ENCODE measurements at regions not wholly inside any gene's neighbourhood (a gene's known extent, or its start where the extent isn't known, plus 50 kb on each side); places are given as distances from the start of the nearest gene placed in this dataset.

- no peak for ATAC-seq
- H3K4me1 ChIP-seq (ENCODE audit: insufficient read depth, low read length), result no peaks in the 10 kb centered on the region
- no peaks in the 10 kb centered on the region for H3K27me3 ChIP-seq (ENCODE audit: control insufficient read depth in 1 of 2, insufficient read depth in 2 of 2, low read length in 2 of 2)
- no peak overlapping the region for H3K9ac ChIP-seq (ENCODE audit: insufficient read depth, low read depth, low read length)
- no peak for FAIRE-seq
- POLR2A ChIA-PET, result no interaction called here
- no peak overlapping the region for H3K4me3 ChIP-seq (replicated peaks in 1 of 3; ENCODE audit: insufficient read depth in 1 of 3, low read depth in 2 of 3, low read length in 3 of 3)
- H3K9me3 ChIP-seq (ENCODE audit: low read length), result no peaks in the 10 kb centered on the region
- H4K20me1 ChIP-seq (ENCODE audit: insufficient read depth, low read length), result no peaks in the 10 kb centered on the region
- H2AFZ ChIP-seq (ENCODE audit: low read length), result no peak overlapping the region
- no peaks in the 10 kb centered on the region for H3K79me2 ChIP-seq (ENCODE audit: insufficient read depth, low read length)
- in situ Hi-C loops (cut with HindIII; ENCODE audit: extremely low pct_ligation_motif_present, low pct_unique_long_range_greater_than_20kb), result no loop called here
- no peaks in the 10 kb centered on the region for H3K36me3 ChIP-seq (replicated peaks in 1 of 2; ENCODE audit: control insufficient read depth in 1 of 2, insufficient read depth in 2 of 2, low read length in 2 of 2)
- no peak overlapping the region for H3K4me2 ChIP-seq (ENCODE audit: low read depth, low read length)
- intact Hi-C loops (cut with micrococcal nuclease; ENCODE audit: unreplicated experiment), result no loop called here
- no peak overlapping the region for H3K27ac ChIP-seq (ENCODE audit: extremely low read length, insufficient read depth, low read length)
- CTCF ChIA-PET (ENCODE audit: low intra/inter-chr PET ratio, low total read pairs), result no interaction called here
- 0% methylated on average over 2 of the region's 2 CpGs for WGBS (ENCODE audit: low lambda C conversion rate)
- TF ChIP-seq HOMEZ (CRISPR knock-in tag; IDR thresholded peaks at IDR 0.05; ENCODE audit: low read depth) (no peak), KDM1A (CRISPR knock-in tag; IDR thresholded peaks at IDR 0.05) (no peak), ZFAT (CRISPR knock-in tag; conservative IDR thresholded peaks at IDR 0.05) (no peak), NFKB2 (CRISPR knock-in tag; IDR thresholded peaks at IDR 0.05; ENCODE audit: borderline replicate concordance) (no peak), ATRX (CRISPR knock-in tag; IDR thresholded peaks at IDR 0.05; ENCODE audit: borderline replicate concordance) (no peak), ZNF33A (CRISPR knock-in tag; IDR thresholded peaks at IDR 0.05; ENCODE audit: borderline replicate concordance) (no peak)
- no TSS peak for BruUV-seq (replicated peaks)
- DNase-seq (ENCODE audit: low spot score), result no peak
Observed at GRCh38 chr1:68352202-68352601, 97.6 kb downstream of the RPE65 start.

- DNase-seq (ENCODE audit: low spot score), result no peak
- H3K36me3 ChIP-seq (replicated peaks in 1 of 2; ENCODE audit: control insufficient read depth in 1 of 2, insufficient read depth in 2 of 2, low read length in 2 of 2), result no peaks in the 10 kb centered on the region
- no peak for TF ChIP-seq ZNF646 (CRISPR knock-in tag; IDR thresholded peaks at IDR 0.05)
- no peak for TF ChIP-seq LRRFIP1 (CRISPR knock-in tag; conservative IDR thresholded peaks at IDR 0.05)
- no peak for FAIRE-seq
- no peak overlapping the region for H3K27ac ChIP-seq (ENCODE audit: extremely low read length, insufficient read depth, low read length)
- in situ Hi-C loops (cut with HindIII; ENCODE audit: extremely low pct_ligation_motif_present, low pct_unique_long_range_greater_than_20kb) (loop anchor here (10.0 kb wide), 1 partner anchor 493 kb away; no protein-coding TSS in a partner anchor), intact Hi-C loops (cut with micrococcal nuclease; ENCODE audit: unreplicated experiment) (no loop called here)
- WGBS (ENCODE audit: low lambda C conversion rate), result 55% methylated on average over 2 of the region's 2 CpGs
- no TSS peak for BruUV-seq (replicated peaks)
- H3K9me3 ChIP-seq (ENCODE audit: low read length), result no peaks in the 10 kb centered on the region
- no peaks in the 10 kb centered on the region; the same call in 1 of the 2 replicates for H4K20me1 ChIP-seq (ENCODE audit: insufficient read depth, low read length)
- no peak overlapping the region for H2AFZ ChIP-seq (ENCODE audit: low read length)
- H3K4me1 ChIP-seq (ENCODE audit: insufficient read depth, low read length), result no peaks in the 10 kb centered on the region
- no peaks in the 10 kb centered on the region for H3K27me3 ChIP-seq (ENCODE audit: control insufficient read depth in 1 of 2, insufficient read depth in 2 of 2, low read length in 2 of 2)
- POLR2A ChIA-PET, result no interaction called here
- H3K4me2 ChIP-seq (ENCODE audit: low read depth, low read length), result no peak overlapping the region
- CTCF ChIA-PET (ENCODE audit: low intra/inter-chr PET ratio, low total read pairs), result no interaction called here
- H3K9ac ChIP-seq (ENCODE audit: insufficient read depth, low read depth, low read length), result no peak overlapping the region
- no peaks in the 10 kb centered on the region for H3K79me2 ChIP-seq (ENCODE audit: insufficient read depth, low read length)
- ATAC-seq, result no peak
- no peak overlapping the region for H3K4me3 ChIP-seq (replicated peaks in 1 of 3; ENCODE audit: insufficient read depth in 1 of 3, low read depth in 2 of 3, low read length in 3 of 3)
Observed at GRCh38 chr1:68347415-68347814, 102.3 kb downstream of the RPE65 start.
